Ovary (tissue), 7 donors: ENCODE measurements at regions not wholly inside any gene's neighbourhood (a gene's known extent, or its start where the extent isn't known, plus 50 kb on each side); places are given as distances from the start of the nearest gene placed in this dataset.

Experiments
- DNase-seq, 5 donors: peaks; one replicate each; pipeline ENCODE4 v3.0.0-alpha.2; 2019 to 2020
- H3K27ac ChIP-seq, 2 donors: fragments of 200-600 bp; one replicate each; pipeline versions ENCODE4 v1.5.1 to v1.8.0; 2019 to 2022
- H3K27me3 ChIP-seq: fragments of 200-600 bp; one replicate; pipeline ENCODE4 v1.8.0; 2022
- H3K36me3 ChIP-seq: fragments of 200-600 bp; sonication (generic); one replicate; pipeline ENCODE4 v1.5.1; 2019
- H3K4me1 ChIP-seq: one replicate; pipeline ENCODE4 v1.8.1; 2013; ENCODE audit warnings: mild to moderate bottlenecking, moderate library complexity; ENCODE audit not compliant: insufficient read depth
- H3K4me3 ChIP-seq: fragments of 200-600 bp; sonication (generic); one replicate; pipeline ENCODE4 v1.5.1; 2017
- H3K9me3 ChIP-seq, 2 donors: fragments of 200-600 bp in 1 of 2; sonication (generic) in 1 of 2; one replicate each; pipeline versions ENCODE4 v1.5.1 to v1.8.1; 2013 to 2019; ENCODE audit warnings: mild to moderate bottlenecking in 1 of 2, moderate library complexity in 1 of 2
- EP300 ChIP-seq: sonication (generic); formaldehyde crosslinking; IDR thresholded peaks from one replicate; pipeline ENCODE4 v1.6.1; 2017; ENCODE audit warnings: antibody characterized with exemption
- POLR2A ChIP-seq: fragments of 450-650 bp; IDR thresholded peaks from one replicate; pipeline ENCODE4 v1.6.1; 2017; ENCODE audit warnings: antibody characterized with exemption, mild to moderate bottlenecking, moderate library complexity
- WGBS, 3 donors: extraction: QIAGEN DNeasy Blood & Tissue Kit in 1 of 3; methylation state at CpG; one replicate each; pipeline versions ENCODE4 v1.1.5 to v1.1.7; 2013 to 2017; 5-methylcytosine and 5-hydroxymethylcytosine counted together
- intact Hi-C, 4 donors: fragments of 100-400 bp; cut with DNase I; formaldehyde crosslinking; loops; one replicate each; pipeline versions ENCODE4 v1.11.0 to v1.15.1; 2022 to 2023
- TF ChIP-seq, protein P1 (sequence below), 3 donors: fragments of 450-650 bp in 2 of 3; fragments of 200-600 bp in 1 of 3; IDR thresholded peaks; one replicate each; pipeline versions ENCODE4 v1.5.1 to v1.8.0; 2016 to 2022; ENCODE audit warnings: antibody characterized with exemption in 3 of 3, mild to moderate bottlenecking in 1 of 3
- donor health status: DM: no; HTN: no; CAD: no; lungs with moderate emphysema.
- donor health status: DM: no; HTN: no; CAD: no.
- donor health status: Bipolar disorder and iron deficiency.
- donor health status: DM: no; HTN: no; CAD: no.
- donor health status: DM: yes; HTN: yes; CAD: no.

GRCh38 chr1:4050998-4051397, 150.9 kb upstream of the C1orf174 start:
- no peaks in the 10 kb centered on the region for H3K9me3 ChIP-seq
- no peak for TF ChIP-seq EP300
- no peaks in the 10 kb centered on the region for H3K36me3 ChIP-seq
- intact Hi-C loops: no loop called here
- no peaks in the 10 kb centered on the region for H3K4me1 ChIP-seq
- WGBS, 3 donors: 84 to 90% (median 87%) methylated on average over 12 of the region's 12 CpGs
- no peak overlapping the region for H3K27ac ChIP-seq
- no peaks in the 10 kb centered on the region for H3K27me3 ChIP-seq
- no peak for DNase-seq
- H3K4me3 ChIP-seq: no peak overlapping the region

- Histone ChIP-seq H3K27ac (no peak overlapping the region), H3K9me3 (no peaks in the 10 kb centered on the region), H3K4me3 (no peak overlapping the region), H3K4me1 (no peaks in the 10 kb centered on the region), H3K36me3 (no peaks in the 10 kb centered on the region), H3K27me3 (no peaks in the 10 kb centered on the region)
- no peak for DNase-seq
- TF ChIP-seq POLR2A (no peak), EP300 (no peak)
- TF ChIP-seq, protein P1, sequence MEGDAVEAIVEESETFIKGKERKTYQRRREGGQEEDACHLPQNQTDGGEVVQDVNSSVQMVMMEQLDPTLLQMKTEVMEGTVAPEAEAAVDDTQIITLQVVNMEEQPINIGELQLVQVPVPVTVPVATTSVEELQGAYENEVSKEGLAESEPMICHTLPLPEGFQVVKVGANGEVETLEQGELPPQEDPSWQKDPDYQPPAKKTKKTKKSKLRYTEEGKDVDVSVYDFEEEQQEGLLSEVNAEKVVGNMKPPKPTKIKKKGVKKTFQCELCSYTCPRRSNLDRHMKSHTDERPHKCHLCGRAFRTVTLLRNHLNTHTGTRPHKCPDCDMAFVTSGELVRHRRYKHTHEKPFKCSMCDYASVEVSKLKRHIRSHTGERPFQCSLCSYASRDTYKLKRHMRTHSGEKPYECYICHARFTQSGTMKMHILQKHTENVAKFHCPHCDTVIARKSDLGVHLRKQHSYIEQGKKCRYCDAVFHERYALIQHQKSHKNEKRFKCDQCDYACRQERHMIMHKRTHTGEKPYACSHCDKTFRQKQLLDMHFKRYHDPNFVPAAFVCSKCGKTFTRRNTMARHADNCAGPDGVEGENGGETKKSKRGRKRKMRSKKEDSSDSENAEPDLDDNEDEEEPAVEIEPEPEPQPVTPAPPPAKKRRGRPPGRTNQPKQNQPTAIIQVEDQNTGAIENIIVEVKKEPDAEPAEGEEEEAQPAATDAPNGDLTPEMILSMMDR (IDR thresholded peaks at IDR 0.05): no peak
- WGBS, 3 donors: 80 to 82% (median 82%) methylated on average over 6 of the region's 6 CpGs
- intact Hi-C loops: no loop called here
Measured at GRCh38 chr1:4052657-4053056, 152.6 kb upstream of the C1orf174 start.

DNA sequence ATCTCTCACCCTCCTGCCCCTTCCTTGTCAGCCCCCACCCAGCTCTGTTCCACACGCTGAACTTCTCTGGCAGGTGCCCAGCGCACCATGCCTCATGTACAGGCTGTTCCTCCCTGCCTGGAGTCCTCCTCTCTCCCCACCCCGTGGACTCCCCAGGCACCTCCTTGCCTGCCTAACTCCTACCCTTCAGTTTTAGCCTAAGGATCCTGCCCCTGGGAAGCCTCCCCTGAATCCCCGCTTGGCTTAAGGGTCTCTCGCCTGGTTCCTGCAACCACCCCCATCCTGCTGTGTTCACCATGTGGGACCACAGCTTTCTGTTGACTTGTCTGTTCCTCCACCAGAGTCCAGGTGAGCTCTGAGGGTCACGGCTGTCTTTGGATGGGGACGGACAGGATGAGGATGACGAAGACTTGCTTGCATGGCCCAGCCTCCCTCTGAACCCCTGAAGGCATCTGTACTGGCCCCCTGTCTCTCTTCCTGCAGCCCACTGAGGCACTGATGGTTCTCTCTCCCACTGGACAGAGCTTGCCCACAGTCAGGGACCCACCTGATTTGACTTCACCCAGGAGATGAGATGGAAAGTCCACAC, 153.2 kb upstream of the C1orf174 start:
- Histone ChIP-seq H3K9me3 (no peaks in the 10 kb centered on the region), H3K27ac (no peak overlapping the region), H3K36me3 (no peaks in the 10 kb centered on the region), H3K27me3 (no peaks in the 10 kb centered on the region), H3K4me1 (no peaks in the 10 kb centered on the region), H3K4me3 (no peak overlapping the region)
- TF ChIP-seq POLR2A: no peak
- no peak for TF ChIP-seq EP300
- TF ChIP-seq, protein P1 (IDR thresholded peaks at IDR 0.05): no peak
- DNase-seq: no peak
- WGBS, 3 donors: 87 to 92% (median 91%) methylated on average over 8 of the region's 8 CpGs
- intact Hi-C loops: no loop called here

DNA sequence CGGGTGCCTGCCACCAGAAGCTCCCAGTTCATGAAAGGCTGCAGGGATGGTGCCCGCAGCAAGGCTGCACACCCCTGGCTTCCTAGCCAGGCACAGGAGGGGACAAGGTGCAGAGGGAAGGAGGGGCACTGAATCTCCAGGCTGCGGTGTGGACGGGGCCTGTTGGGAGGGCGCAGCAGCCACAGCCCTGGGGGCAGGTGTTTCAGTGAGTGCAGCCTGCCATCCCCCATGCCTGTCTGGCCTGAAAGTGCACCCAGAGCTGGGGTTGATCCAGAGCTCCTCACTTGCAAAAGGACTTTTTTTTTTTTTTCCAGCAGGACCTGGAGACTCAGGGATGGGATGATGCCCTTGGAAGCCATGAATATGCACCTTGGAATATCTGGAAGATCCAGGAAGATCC, 153.7 kb upstream of the C1orf174 start:
- intact Hi-C loops: no loop called here
- TF ChIP-seq POLR2A (no peak), EP300 (no peak)
- TF ChIP-seq, protein P1 (IDR thresholded peaks at IDR 0.05): no peak
- Histone ChIP-seq H3K4me1 (no peaks in the 10 kb centered on the region), H3K9me3 (no peaks in the 10 kb centered on the region), H3K27me3 (no peaks in the 10 kb centered on the region), H3K27ac (no peak overlapping the region), H3K4me3 (no peak overlapping the region), H3K36me3 (no peaks in the 10 kb centered on the region)
- WGBS, 3 donors: 78 to 92% (median 87%) methylated on average over 5 of the region's 5 CpGs
- DNase-seq: no peak

- H3K27me3 ChIP-seq: no peaks in the 10 kb centered on the region
- intact Hi-C loops: no loop called here
- H3K27ac ChIP-seq: no peak overlapping the region
- no peaks in the 10 kb centered on the region for H3K9me3 ChIP-seq
- WGBS, 3 donors: 70 to 73% (median 72%) methylated on average over 16 of the region's 16 CpGs
- no peak overlapping the region for H3K4me3 ChIP-seq
- TF ChIP-seq EP300 (no peak), POLR2A (no peak)
- TF ChIP-seq, protein P1 (IDR thresholded peaks at IDR 0.05): no peak
- no peaks in the 10 kb centered on the region for H3K36me3 ChIP-seq
- DNase-seq: no peak
- H3K4me1 ChIP-seq: no peaks in the 10 kb centered on the region
Measured at GRCh38 chr1:4055294-4055967, 155.4 kb upstream of the C1orf174 start.
